A673 (cell line): ENCODE measurements at regions not wholly inside any gene's neighbourhood (a gene's known extent, or its start where the extent isn't known, plus 50 kb on each side); places are given as distances from the start of the nearest gene placed in this dataset.

ENCODE experiments used
- BruUV-seq: library from RNA; stranded (reverse); fragments of 400-500 nt; replicated peaks from 2 replicates; lab custom pipeline; 2021; lab: Mats Ljungman, UMichigan
- CTCF ChIA-PET: fragments of 300-600 bp; sonication (Branson Sonifier 250); formaldehyde crosslinking; loops from one replicate; lab custom pipeline; 2022; ENCODE audit warnings: antibody characterized with exemption; lab: Charles Lee
- POLR2A ChIA-PET: fragments of 300-600 bp; sonication (Branson Sonifier 250); formaldehyde crosslinking; loops from one replicate; lab custom pipeline; 2022; ENCODE audit warnings: antibody characterized with exemption; ENCODE audit not compliant: low non-redundant PET; lab: Charles Lee
- DNase-seq: peaks from one replicate; pipeline ENCODE4 v3.0.0-alpha.2; 2015; ENCODE audit warnings: low spot score
- H3K27ac ChIP-seq: fragments of 200-600 bp; sonication (generic); 2 replicates; pipeline ENCODE4 v1.5.1; 2016; ENCODE audit warnings: mixed run types, low read depth, mild to moderate bottlenecking, mixed read lengths, antibody characterized with exemption, low read length; ENCODE audit not compliant: poor library complexity, severe bottlenecking
- H3K27me3 ChIP-seq: fragments of 200-600 bp; sonication (generic); replicated peaks from 2 replicates; pipeline ENCODE4 v1.6.1; 2017; ENCODE audit warnings: mixed run types, low read depth, mild to moderate bottlenecking, mixed read lengths, antibody characterized with exemption, low read length; ENCODE audit not compliant: insufficient read depth, poor library complexity
- H3K36me3 ChIP-seq: fragments of 200-600 bp; sonication (generic); 2 replicates; pipeline ENCODE4 v1.6.1; 2016; ENCODE audit warnings: mixed run types, mild to moderate bottlenecking, mixed read lengths, antibody characterized with exemption, low read length; ENCODE audit not compliant: insufficient read depth, poor library complexity, severe bottlenecking
- H3K4me1 ChIP-seq: fragments of 200-600 bp; sonication (generic); 2 replicates; pipeline ENCODE4 v1.6.1; 2017; ENCODE audit warnings: mixed run types, mild to moderate bottlenecking, mixed read lengths, antibody characterized with exemption, low read length; ENCODE audit not compliant: insufficient read depth, poor library complexity, severe bottlenecking
- H3K4me3 ChIP-seq: fragments of 200-600 bp; sonication (generic); 2 replicates; pipeline ENCODE4 v1.5.1; 2016; ENCODE audit warnings: low read depth, mixed run types, mild to moderate bottlenecking, mixed read lengths, low read length; ENCODE audit not compliant: poor library complexity, severe bottlenecking
- H3K9me3 ChIP-seq: fragments of 200-600 bp; sonication (generic); 2 replicates; pipeline ENCODE4 v1.6.1; 2016; ENCODE audit warnings: mixed run types, low read depth, mild to moderate bottlenecking, mixed read lengths, antibody characterized with exemption, low read length; ENCODE audit not compliant: poor library complexity, severe bottlenecking
- EZH2 ChIP-seq: fragments of 200-600 bp; sonication (generic); IDR thresholded peaks from 2 replicates; pipeline ENCODE4 v1.6.1; 2017; ENCODE audit warnings: borderline replicate concordance, low read depth, mild to moderate bottlenecking, mixed read lengths, antibody characterized with exemption, low read length; ENCODE audit not compliant: poor library complexity, severe bottlenecking
- intact Hi-C: fragments of 100-400 bp; cut with micrococcal nuclease; formaldehyde crosslinking; loops from one replicate; pipeline ENCODE4 v1.10.0; 2022; ENCODE audit not compliant: unreplicated experiment
- TF ChIP-seq, protein P1 (sequence below): fragments of 300-800, 200-600 bp; sonication (generic); conservative IDR thresholded peaks from 2 replicates; pipeline ENCODE4 v1.5.1; 2017; ENCODE audit warnings: low read depth, mild to moderate bottlenecking, antibody characterized with exemption, low read length, moderate library complexity, mixed read lengths

DNA sequence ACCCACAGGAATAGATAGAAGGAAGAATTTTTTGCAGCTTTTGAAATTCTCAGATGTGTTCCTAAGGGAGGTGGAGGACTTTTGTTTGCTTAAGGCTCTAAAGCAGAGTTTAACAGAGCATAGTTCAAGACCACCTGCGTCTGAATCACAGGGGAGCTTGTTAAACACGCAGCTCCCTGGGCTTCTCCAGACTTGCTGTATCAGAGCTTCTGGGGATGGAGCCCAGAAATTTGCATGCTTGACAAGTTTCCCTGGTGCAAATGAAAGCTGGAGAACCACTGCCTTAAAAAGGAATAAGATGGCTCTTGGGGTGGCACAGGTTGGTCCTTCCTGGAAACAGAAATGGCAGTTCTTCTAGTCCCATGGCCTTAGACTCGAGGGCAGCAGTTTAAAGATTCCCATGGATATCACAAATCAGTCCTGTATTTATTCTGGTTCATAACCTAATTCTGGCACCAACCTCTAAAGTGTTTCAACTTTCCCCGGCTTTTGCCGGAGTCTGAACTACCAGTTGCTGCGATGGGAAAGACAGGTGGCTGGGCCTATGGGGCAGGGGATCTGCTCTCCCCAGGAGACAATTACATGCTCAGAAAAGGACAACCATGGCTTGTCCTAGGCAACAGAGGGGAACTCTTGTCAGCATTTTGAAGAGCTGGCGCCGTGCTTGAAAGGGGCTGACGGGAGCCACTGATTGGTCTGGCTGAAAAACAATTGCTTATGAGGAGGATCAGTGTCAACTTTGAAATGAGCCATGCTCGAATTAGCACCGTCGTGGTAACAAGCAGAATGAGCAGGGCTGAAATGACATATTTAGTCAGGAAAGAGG lies 599.6 kb downstream of the CCDC171 start:
- Histone ChIP-seq H3K9me3 (no peaks in the 10 kb centered on the region), H3K27ac (no peak overlapping the region), H3K36me3 (no peaks in the 10 kb centered on the region), H3K27me3 (no peaks in the 10 kb centered on the region), H3K4me3 (no peak overlapping the region), H3K4me1 (peaks cover 1% of the 10 kb centered on the region)
- ChIA-PET POLR2A (no interaction called here), CTCF (no interaction called here)
- TF ChIP-seq EZH2 = no peak
- TF ChIP-seq, protein P1, sequence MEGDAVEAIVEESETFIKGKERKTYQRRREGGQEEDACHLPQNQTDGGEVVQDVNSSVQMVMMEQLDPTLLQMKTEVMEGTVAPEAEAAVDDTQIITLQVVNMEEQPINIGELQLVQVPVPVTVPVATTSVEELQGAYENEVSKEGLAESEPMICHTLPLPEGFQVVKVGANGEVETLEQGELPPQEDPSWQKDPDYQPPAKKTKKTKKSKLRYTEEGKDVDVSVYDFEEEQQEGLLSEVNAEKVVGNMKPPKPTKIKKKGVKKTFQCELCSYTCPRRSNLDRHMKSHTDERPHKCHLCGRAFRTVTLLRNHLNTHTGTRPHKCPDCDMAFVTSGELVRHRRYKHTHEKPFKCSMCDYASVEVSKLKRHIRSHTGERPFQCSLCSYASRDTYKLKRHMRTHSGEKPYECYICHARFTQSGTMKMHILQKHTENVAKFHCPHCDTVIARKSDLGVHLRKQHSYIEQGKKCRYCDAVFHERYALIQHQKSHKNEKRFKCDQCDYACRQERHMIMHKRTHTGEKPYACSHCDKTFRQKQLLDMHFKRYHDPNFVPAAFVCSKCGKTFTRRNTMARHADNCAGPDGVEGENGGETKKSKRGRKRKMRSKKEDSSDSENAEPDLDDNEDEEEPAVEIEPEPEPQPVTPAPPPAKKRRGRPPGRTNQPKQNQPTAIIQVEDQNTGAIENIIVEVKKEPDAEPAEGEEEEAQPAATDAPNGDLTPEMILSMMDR = no peak
- no TSS peak for BruUV-seq
- intact Hi-C loops = no loop called here
- DNase-seq = no peak

DNA sequence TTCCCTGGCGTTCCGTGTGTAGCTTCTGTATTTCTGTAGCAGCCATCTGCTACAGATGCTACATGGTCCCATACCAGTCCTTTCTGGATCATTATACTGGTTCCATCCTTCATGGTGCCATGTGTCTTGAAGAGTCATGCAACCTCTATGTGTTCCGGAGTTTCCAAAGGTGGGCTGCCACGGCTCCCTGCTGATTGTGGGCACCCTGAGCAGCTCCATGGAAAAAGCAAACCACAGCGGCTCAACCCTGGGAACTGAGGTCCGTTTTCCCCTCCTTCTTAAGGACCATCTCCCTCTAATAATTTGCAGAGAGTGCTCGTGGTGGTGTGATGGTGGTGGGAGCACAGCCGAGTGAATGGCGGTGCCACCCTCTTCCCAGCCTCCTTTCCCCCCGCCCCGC lies 600.4 kb downstream of the CCDC171 start:
- ChIA-PET POLR2A (no interaction called here), CTCF (no interaction called here)
- no peaks in the 10 kb centered on the region for H3K9me3 ChIP-seq
- TF ChIP-seq EZH2 = no peak
- TF ChIP-seq, protein P1 = no peak
- intact Hi-C loops = no loop called here
- no peak overlapping the region for H3K27ac ChIP-seq
- no TSS peak for BruUV-seq
- no peak for DNase-seq
- H3K36me3 ChIP-seq = no peaks in the 10 kb centered on the region
- no peaks in the 10 kb centered on the region for H3K27me3 ChIP-seq
- H3K4me3 ChIP-seq = no peak overlapping the region
- no peaks in the 10 kb centered on the region for H3K4me1 ChIP-seq

DNA sequence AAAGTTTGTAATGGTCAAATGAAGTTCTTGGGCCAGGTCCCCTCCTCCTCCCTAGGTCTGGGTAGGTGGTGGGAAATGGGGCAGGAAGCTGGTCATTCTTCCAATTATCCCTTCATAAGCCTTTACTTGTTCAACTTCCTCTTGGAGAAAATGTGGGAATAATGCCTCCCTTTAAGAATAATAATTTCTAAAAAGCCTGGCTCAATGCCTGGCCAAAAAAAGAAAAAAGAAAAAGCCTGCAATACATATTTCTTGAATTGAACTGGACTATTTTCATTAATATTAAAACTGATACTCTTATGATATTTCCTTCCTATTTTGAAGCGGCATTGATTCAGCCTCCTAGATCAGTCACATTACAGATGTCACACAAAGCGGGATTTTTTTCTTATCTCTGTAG lies 600.9 kb downstream of the CCDC171 start:
- POLR2A ChIA-PET = no interaction called here
- Histone ChIP-seq H3K9me3 (no peaks in the 10 kb centered on the region), H3K36me3 (no peaks in the 10 kb centered on the region), H3K4me1 (no peaks in the 10 kb centered on the region), H3K27ac (no peak overlapping the region), H3K4me3 (no peak overlapping the region), H3K27me3 (no peaks in the 10 kb centered on the region)
- intact Hi-C loops = no loop called here
- BruUV-seq = no TSS peak
- no peak for TF ChIP-seq EZH2
- TF ChIP-seq, protein P1 = no peak
- CTCF ChIA-PET = no interaction called here
- DNase-seq = no peak
